Gastroesophageal sphincter (tissue), 3 donors: ENCODE measurements at regions not wholly inside any gene's neighbourhood (a gene's known extent, or its start where the extent isn't known, plus 50 kb on each side); places are given as distances from the start of the nearest gene placed in this dataset.

Source experiments
- CTCF ChIP-seq, 4 experiments: fragments of 200-600 bp in 2 of 4; fragments of 450-650 bp in 2 of 4; sonication (generic) in 1 of 4; IDR thresholded peaks; one replicate each; pipeline ENCODE4 v1.5.1; 2017 to 2019; ENCODE audit warnings: antibody characterized with exemption in 4 of 4, mild to moderate bottlenecking in 2 of 4, moderate library complexity in 2 of 4
- EP300 ChIP-seq: sonication (generic); formaldehyde crosslinking; IDR thresholded peaks from one replicate; pipeline ENCODE4 v1.6.1; 2017; ENCODE audit warnings: antibody characterized with exemption, mild to moderate bottlenecking
- POLR2A ChIP-seq, 2 donors: fragments of 450-650 bp; IDR thresholded peaks; one replicate each; pipeline ENCODE4 v1.6.1; 2017; ENCODE audit warnings: antibody characterized with exemption in 2 of 2, mild to moderate bottlenecking in 2 of 2, moderate library complexity in 1 of 2

GRCh38 chr14:53547593-53547992, 394.5 kb upstream of the DDHD1 start:
- TF ChIP-seq CTCF (IDR thresholded peaks at IDR 0.05): no peak
- no peak for TF ChIP-seq POLR2A (IDR thresholded peaks at IDR 0.05)
- TF ChIP-seq EP300: no peak
